GM12878 (cell line): ENCODE measurements at regions not wholly inside any gene's neighbourhood (a gene's known extent, or its start where the extent isn't known, plus 50 kb on each side); places are given as distances from the start of the nearest gene placed in this dataset.

Experiments
- ATAC-seq: fragments of 200-7000 bp; cut with Tn5 transposase; 3 replicates; pipeline ENCODE4 v1.9.1; 2020; ENCODE audit warnings: mild to moderate bottlenecking, moderate library complexity
- BruUV-seq: library from RNA; stranded (reverse); fragments of 400-500 nt; replicated peaks from 2 replicates; lab custom pipeline; 2021; lab: Mats Ljungman, UMichigan
- CTCF ChIA-PET: fragments of 300-600 bp; sonication (Branson Sonifier 250); formaldehyde crosslinking; extraction: SDS; loops from one replicate; lab custom pipeline; 2021; ENCODE audit warnings: inconsistent platforms; lab: Yijun Ruan, JAX
- POLR2A ChIA-PET: fragments of 350-600 bp; formaldehyde crosslinking; extraction: SDS; loops from one replicate; lab custom pipeline; 2021; ENCODE audit warnings: inconsistent platforms; lab: Charles Lee
- RAD21 ChIA-PET: fragments of 300-600 bp; sonication (Branson Sonifier 250); formaldehyde crosslinking; loops from one replicate; lab custom pipeline; 2023; ENCODE audit warnings: antibody characterized with exemption; ENCODE audit not compliant: unreplicated experiment; lab: Charles Lee
- SMC1A ChIA-PET: fragments of 300-600 bp; sonication (Branson Sonifier 250); formaldehyde crosslinking; loops from one replicate; lab custom pipeline; 2023; ENCODE audit not compliant: unreplicated experiment, uncharacterized antibody; lab: Charles Lee
- DNase-seq: peaks from one replicate; pipeline ENCODE4 v3.0.0-alpha.2; 2011; ENCODE audit warnings: low read depth, low spot score
- FAIRE-seq: peaks from 3 replicates; lab custom pipeline; 2011; peaks lifted over from hg19 to GRCh38; lab: Jason Lieb, UNC
- H2AFZ ChIP-seq: 2 replicates; pipeline ENCODE4 v1.6.0; 2011; ENCODE audit warnings: low read depth, low read length, control low read depth; ENCODE audit not compliant: control insufficient read depth
- H3K27ac ChIP-seq: 2 replicates; pipeline ENCODE4 v1.5.1; 2011; ENCODE audit warnings: control low read depth; ENCODE audit not compliant: control insufficient read depth, insufficient read depth
- H3K27me3 ChIP-seq, 2 experiments: replicated peaks in 1 of 2; 2 replicates each; pipeline versions ENCODE4 v1.6.0 to v1.6.1; 2011; ENCODE audit warnings: low read length in 1 of 2; ENCODE audit not compliant: control insufficient read depth in 2 of 2, insufficient read depth in 2 of 2
- H3K36me3 ChIP-seq, 2 experiments: 2 replicates each; pipeline ENCODE4 v1.5.1; 2011; ENCODE audit warnings: low read length in 1 of 2; ENCODE audit not compliant: control insufficient read depth in 2 of 2, insufficient read depth in 2 of 2
- H3K4me1 ChIP-seq: 2 replicates; pipeline ENCODE4 v1.6.1; 2011; ENCODE audit warnings: mild to moderate bottlenecking, low read length, moderate library complexity, mixed read lengths; ENCODE audit not compliant: control insufficient read depth, insufficient read depth
- H3K4me2 ChIP-seq: 2 replicates; pipeline ENCODE4 v1.6.0; 2011; ENCODE audit warnings: control low read depth; ENCODE audit not compliant: control insufficient read depth, insufficient read depth
- H3K4me3 ChIP-seq: fragments of 200-600 bp; sonication (generic); 2 replicates; pipeline ENCODE4 v1.5.1; 2016
- H3K79me2 ChIP-seq: 2 replicates; pipeline ENCODE4 v1.6.0; 2011; ENCODE audit warnings: low read length; ENCODE audit not compliant: control insufficient read depth, insufficient read depth
- H3K9ac ChIP-seq: 2 replicates; pipeline ENCODE4 v1.8.0; 2011; ENCODE audit warnings: low read length, control low read depth, mixed read lengths; ENCODE audit not compliant: control insufficient read depth, insufficient read depth
- H3K9me3 ChIP-seq: replicated peaks from 3 replicates; pipeline ENCODE4 v1.5.1; 2011; ENCODE audit warnings: mild to moderate bottlenecking, low read length; ENCODE audit not compliant: control insufficient read depth, insufficient read depth
- H4K20me1 ChIP-seq: 2 replicates; pipeline ENCODE4 v1.6.0; 2011; ENCODE audit not compliant: control insufficient read depth, insufficient read depth
- BCL11A ChIP-seq: IDR thresholded peaks from 2 replicates; pipeline ENCODE4 v1.6.1; 2011; ENCODE audit warnings: low read depth, low read length
- E2F8 ChIP-seq: fragments of 450-650 bp; IDR thresholded peaks from 2 replicates; pipeline ENCODE4 v1.6.1; 2018; ENCODE audit warnings: mild to moderate bottlenecking, low read depth, moderate library complexity; ENCODE audit not compliant: partially characterized antibody
- EED ChIP-seq: sonication (generic); IDR thresholded peaks from 2 replicates; pipeline ENCODE4 v1.6.1; 2016; ENCODE audit warnings: antibody characterized with exemption, low read depth
- EZH2 ChIP-seq: IDR thresholded peaks from 2 replicates; pipeline ENCODE4 v1.6.1; 2012; ENCODE audit warnings: low read depth, mild to moderate bottlenecking, control low read depth, inconsistent platforms, low read length, borderline replicate concordance; ENCODE audit not compliant: control insufficient read depth
- HDAC2 ChIP-seq: fragments of 200-600 bp; sonication (generic); IDR thresholded peaks from 2 replicates; pipeline ENCODE4 v1.6.1; 2017
- HDAC6 ChIP-seq: fragments of 200-600 bp; sonication (generic); IDR thresholded peaks from one replicate; pipeline ENCODE4 v1.8.0; 2017; ENCODE audit warnings: antibody characterized with exemption; ENCODE audit not compliant: unreplicated experiment
- IRF3 ChIP-seq: fragments of 450-650 bp; IDR thresholded peaks from 2 replicates; pipeline ENCODE4 v1.6.1; 2014; ENCODE audit warnings: mild to moderate bottlenecking
- MLLT1 ChIP-seq: fragments of 450-650 bp; IDR thresholded peaks from 2 replicates; pipeline ENCODE4 v1.6.1; 2016; ENCODE audit warnings: mild to moderate bottlenecking
- NFXL1 ChIP-seq: fragments of 450-650 bp; IDR thresholded peaks from 2 replicates; pipeline ENCODE4 v1.6.1; 2017; ENCODE audit warnings: antibody characterized with exemption, mild to moderate bottlenecking, borderline replicate concordance
- NFYB ChIP-seq: IDR thresholded peaks from 2 replicates; pipeline ENCODE4 v1.6.1; 2011; ENCODE audit warnings: low read depth, mild to moderate bottlenecking, low read length, improper control_type of control experiment, moderate library complexity; ENCODE audit not compliant: insufficient read depth
- PML ChIP-seq: IDR thresholded peaks from 2 replicates; pipeline ENCODE4 v1.6.1; 2012; ENCODE audit warnings: low read length, inconsistent platforms
- RBBP5 ChIP-seq: fragments of 200-600 bp; sonication (generic); conservative IDR thresholded peaks from 2 replicates; pipeline ENCODE4 v1.6.1; 2016
- RELB ChIP-seq: fragments of 450-650 bp; IDR thresholded peaks from 2 replicates; pipeline ENCODE4 v1.6.1; 2017; ENCODE audit warnings: low read depth, mild to moderate bottlenecking, moderate library complexity
- RFX5 ChIP-seq: IDR thresholded peaks from 2 replicates; pipeline ENCODE4 v1.6.1; 2011; ENCODE audit warnings: low read depth, low read length, improper control_type of control experiment
- SRF ChIP-seq, 2 experiments: IDR thresholded peaks; 2 replicates each; pipeline ENCODE4 v1.6.1; 2011; ENCODE audit warnings: low read depth in 2 of 2, low read length in 2 of 2, mild to moderate bottlenecking in 1 of 2, moderate library complexity in 1 of 2
- SUZ12 ChIP-seq: fragments of 200-600 bp; sonication (generic); IDR thresholded peaks from one replicate; pipeline ENCODE4 v1.6.1; 2018; ENCODE audit warnings: antibody characterized with exemption, mild to moderate bottlenecking; ENCODE audit not compliant: unreplicated experiment
- TCF12 ChIP-seq: IDR thresholded peaks from 2 replicates; pipeline ENCODE4 v1.6.1; 2011; ENCODE audit warnings: low read depth, mild to moderate bottlenecking, low read length
- ZNF24 ChIP-seq: fragments of 450-650 bp; IDR thresholded peaks from 2 replicates; pipeline ENCODE4 v1.6.1; 2017; ENCODE audit warnings: antibody characterized with exemption, mild to moderate bottlenecking
- ZZZ3 ChIP-seq: IDR thresholded peaks from 2 replicates; pipeline ENCODE4 v1.6.1; 2011; ENCODE audit warnings: low read depth; ENCODE audit not compliant: control insufficient read depth, insufficient read length
- WGBS: methylation state at CpG from one replicate; pipeline ENCODE4 v1.1.6; 2016; ENCODE audit warnings: low lambda C conversion rate; ENCODE audit not compliant: insufficient replicate concordance, insufficient coverage; ENCODE audit errors: missing lambda C conversion rate; 5-methylcytosine and 5-hydroxymethylcytosine counted together
- in situ Hi-C: fragments of 300-500 bp; cut with MboI; formaldehyde crosslinking; loops from 9 replicates; pipeline ENCODE4 v1.14.3; 2018; ENCODE audit warnings: mixed read lengths
- intact Hi-C: fragments of 100-400 bp; cut with micrococcal nuclease; formaldehyde crosslinking; loops from one replicate; pipeline ENCODE4 v1.14.2; 2022; ENCODE audit not compliant: unreplicated experiment

- CTCF ChIA-PET: no interaction called here
Observed at GRCh38 chr2:149873936-149874335, 286.4 kb upstream of the MMADHC start.

More at GRCh38 chr2:149873936-149874335, 286.4 kb upstream of the MMADHC start:
- no peaks in the 10 kb centered on the region for H3K4me1 ChIP-seq
- FAIRE-seq: no peak
- no peak for DNase-seq
- no peak overlapping the region for H3K4me2 ChIP-seq
- 0% methylated on average over 1 of the region's 1 CpG for WGBS
- H3K9ac ChIP-seq: no peak overlapping the region
- no TSS peak for BruUV-seq
- ATAC-seq: no peak
- POLR2A ChIA-PET: no interaction called here
- SMC1A ChIA-PET: no interaction called here
- intact Hi-C loops: no loop called here
- no peak overlapping the region for H3K4me3 ChIP-seq
- no peaks in the 10 kb centered on the region for H3K9me3 ChIP-seq
- no peak overlapping the region for H2AFZ ChIP-seq
- RAD21 ChIA-PET: no interaction called here
- in situ Hi-C loops: no loop called here
- H3K27me3 ChIP-seq: no peaks in the 10 kb centered on the region
- TF ChIP-seq IRF3: no peak
- no peak for TF ChIP-seq EZH2
- no peak for TF ChIP-seq NFYB
- no peak for TF ChIP-seq NFXL1
- no peak for TF ChIP-seq RBBP5
- no peak for TF ChIP-seq E2F8
- TF ChIP-seq ZZZ3: no peak
- no peak for TF ChIP-seq HDAC6
- no peak for TF ChIP-seq EED
- no peak for TF ChIP-seq ZNF24
- TF ChIP-seq SUZ12: no peak
- no peak for TF ChIP-seq RFX5
- no peak for TF ChIP-seq SRF (IDR thresholded peaks at IDR 0.05; ENCODE audit: low read depth in 2 of 2, low read length in 2 of 2)
- TF ChIP-seq RELB: no peak
- TF ChIP-seq TCF12: no peak
- TF ChIP-seq PML: no peak
- TF ChIP-seq BCL11A: no peak
- TF ChIP-seq HDAC2: no peak
- TF ChIP-seq MLLT1: no peak
- TF ChIP-seq, all 136 proteins: peak for 0
- Histone ChIP-seq H3K36me3 (no peaks in the 10 kb centered on the region), H3K27ac (no peak overlapping the region), H3K79me2 (no peaks in the 10 kb centered on the region), H4K20me1 (no peaks in the 10 kb centered on the region)
